Activated CD4-positive, alpha-beta memory T cell treated with anti-CD3 and anti-CD28 coated beads, Interleukin-2, amount 10 ng/mL, durations not matched to agents 7 days and 5 days (primary cell): ENCODE measurements at regions not wholly inside any gene's neighbourhood (a gene's known extent, or its start where the extent isn't known, plus 50 kb on each side); places are given as distances from the start of the nearest gene placed in this dataset.
"Not testable (repeated sequence)": the region's sequence is repeated elsewhere in the genome, so short reads cannot be mapped to it uniquely, and the experiment has no call there.

Experiments
- CTCF ChIA-PET: fragments of 350-600 bp; sonication (Branson Sonifier 250); formaldehyde crosslinking; loops from one replicate; lab custom pipeline; 2021; ENCODE audit warnings: antibody characterized with exemption, inconsistent platforms; lab: Charles Lee
- POLR2A ChIA-PET: fragments of 350-600 bp; sonication (Branson Sonifier 250); formaldehyde crosslinking; loops from one replicate; lab custom pipeline; 2021; ENCODE audit warnings: antibody characterized with exemption; lab: Charles Lee
- DNase-seq: peaks from one replicate; pipeline ENCODE4 v3.0.0-alpha.2; 2020
- H3K27ac Mint-ChIP-seq: one replicate; pipeline ENCODE4 v1.8.0; 2021; ENCODE audit warnings: mild to moderate bottlenecking, mixed read lengths
- H3K27me3 Mint-ChIP-seq: one replicate; pipeline ENCODE4 v1.8.0; 2021; ENCODE audit warnings: mixed read lengths
- H3K36me3 Mint-ChIP-seq: one replicate; pipeline ENCODE4 v1.8.0; 2021; ENCODE audit warnings: low read depth, mixed read lengths
- H3K4me1 Mint-ChIP-seq: one replicate; pipeline ENCODE4 v1.8.0; 2021; ENCODE audit warnings: mixed read lengths
- H3K4me3 Mint-ChIP-seq: one replicate; pipeline ENCODE4 v1.8.0; 2021; ENCODE audit warnings: mild to moderate bottlenecking, mixed read lengths
- H3K9me3 Mint-ChIP-seq: one replicate; pipeline ENCODE4 v1.8.0; 2021; ENCODE audit warnings: mixed read lengths

- POLR2A ChIA-PET, H3K27me3 Mint-ChIP-seq, H3K27ac Mint-ChIP-seq, DNase-seq, H3K4me3 Mint-ChIP-seq, CTCF ChIA-PET, H3K36me3 Mint-ChIP-seq, H3K9me3 Mint-ChIP-seq, H3K4me1 Mint-ChIP-seq: not testable (repeated sequence)
Observed at GRCh38 chr10:118902656-118903055, 126.9 kb upstream of the NANOS1 start.

- Mint-ChIP-seq H3K27me3 (peaks cover 8% of the 10 kb centered on the region), H3K9me3 (no peaks in the 10 kb centered on the region), H3K4me1 (no peaks in the 10 kb centered on the region), H3K4me3 (no peak overlapping the region), H3K27ac (no peak overlapping the region), H3K36me3 (no peaks in the 10 kb centered on the region)
- DNase-seq = no peak
- POLR2A ChIA-PET = no interaction called here
- CTCF ChIA-PET = no interaction called here
Observed at GRCh38 chr10:118903251-118903650, 126.3 kb upstream of the NANOS1 start.

GRCh38 chr10:118903691-118904090 lies 125.8 kb upstream of the NANOS1 start:
- Mint-ChIP-seq H3K4me3 (no peak overlapping the region), H3K36me3 (no peaks in the 10 kb centered on the region), H3K4me1 (no peaks in the 10 kb centered on the region), H3K27me3 (peaks cover 8% of the 10 kb centered on the region), H3K27ac (no peak overlapping the region), H3K9me3 (no peaks in the 10 kb centered on the region)
- POLR2A ChIA-PET = no interaction called here
- no peak for DNase-seq
- CTCF ChIA-PET = no interaction called here

- Mint-ChIP-seq H3K4me3 (no peak overlapping the region), H3K9me3 (no peaks in the 10 kb centered on the region), H3K27ac (no peak overlapping the region), H3K36me3 (no peaks in the 10 kb centered on the region), H3K4me1 (no peaks in the 10 kb centered on the region), H3K27me3 (peaks cover 8% of the 10 kb centered on the region)
- ChIA-PET POLR2A (no interaction called here), CTCF (no interaction called here)
- DNase-seq = no peak
Observed at GRCh38 chr10:118904286-118904685, 125.2 kb upstream of the NANOS1 start.

GRCh38 chr10:118907051-118907450 lies 122.5 kb upstream of the NANOS1 start:
- no peak overlapping the region for H3K27ac Mint-ChIP-seq
- no peak overlapping the region for H3K4me3 Mint-ChIP-seq
- POLR2A ChIA-PET = interaction anchor here (0.6 kb wide), 1 partner anchor 160 kb away, joined by 3 read pairs; no protein-coding TSS in a partner anchor
- H3K36me3 Mint-ChIP-seq = no peaks in the 10 kb centered on the region
- H3K9me3 Mint-ChIP-seq = no peaks in the 10 kb centered on the region
- peaks cover 9% of the 10 kb centered on the region for H3K27me3 Mint-ChIP-seq
- DNase-seq = no peak
- CTCF ChIA-PET = no interaction called here
- H3K4me1 Mint-ChIP-seq = no peaks in the 10 kb centered on the region

- POLR2A ChIA-PET = no interaction called here
- H3K36me3 Mint-ChIP-seq = no peaks in the 10 kb centered on the region
- no peak for DNase-seq
- peaks cover 8% of the 10 kb centered on the region for H3K27me3 Mint-ChIP-seq
- CTCF ChIA-PET = no interaction called here
- no peaks in the 10 kb centered on the region for H3K4me1 Mint-ChIP-seq
- no peaks in the 10 kb centered on the region for H3K9me3 Mint-ChIP-seq
- no peak overlapping the region for H3K27ac Mint-ChIP-seq
- no peak overlapping the region for H3K4me3 Mint-ChIP-seq
Observed at GRCh38 chr10:118908557-118909256, 120.8 kb upstream of the NANOS1 start.

GRCh38 chr10:118910702-118911101 lies 118.8 kb upstream of the NANOS1 start:
- H3K4me1 Mint-ChIP-seq = no peaks in the 10 kb centered on the region
- no peaks in the 10 kb centered on the region for H3K9me3 Mint-ChIP-seq
- CTCF ChIA-PET = no interaction called here
- H3K4me3 Mint-ChIP-seq = no peak overlapping the region
- no peak for DNase-seq
- no peaks in the 10 kb centered on the region for H3K36me3 Mint-ChIP-seq
- H3K27me3 Mint-ChIP-seq = peaks cover 13% of the 10 kb centered on the region
- POLR2A ChIA-PET = no interaction called here
- H3K27ac Mint-ChIP-seq = no peak overlapping the region

GRCh38 chr10:118911363-118911762 lies 118.2 kb upstream of the NANOS1 start:
- Mint-ChIP-seq H3K4me1 (no peaks in the 10 kb centered on the region), H3K27ac (no peak overlapping the region), H3K9me3 (no peaks in the 10 kb centered on the region), H3K4me3 (no peak overlapping the region), H3K36me3 (no peaks in the 10 kb centered on the region), H3K27me3 (peaks cover 11% of the 10 kb centered on the region)
- no peak for DNase-seq
- ChIA-PET POLR2A (no interaction called here), CTCF (no interaction called here)

GRCh38 chr10:118912961-118913600 lies 116.4 kb upstream of the NANOS1 start:
- Mint-ChIP-seq H3K27me3 (peaks cover 10% of the 10 kb centered on the region), H3K27ac (no peak overlapping the region), H3K9me3 (no peaks in the 10 kb centered on the region), H3K4me3 (no peak overlapping the region), H3K36me3 (no peaks in the 10 kb centered on the region), H3K4me1 (no peaks in the 10 kb centered on the region)
- DNase-seq = no peak
- ChIA-PET CTCF (interaction anchor here (0.6 kb wide), 1 partner anchor 776 kb away, joined by 4 read pairs; no protein-coding TSS in a partner anchor), POLR2A (no interaction called here)

GRCh38 chr10:118913825-118914224 lies 115.7 kb upstream of the NANOS1 start:
- CTCF ChIA-PET = no interaction called here
- no peak for DNase-seq
- POLR2A ChIA-PET = no interaction called here
- H3K4me1 Mint-ChIP-seq = no peaks in the 10 kb centered on the region
- H3K9me3 Mint-ChIP-seq = no peaks in the 10 kb centered on the region
- H3K4me3 Mint-ChIP-seq = no peak overlapping the region
- no peak overlapping the region for H3K27ac Mint-ChIP-seq
- peaks cover 9% of the 10 kb centered on the region for H3K27me3 Mint-ChIP-seq
- no peaks in the 10 kb centered on the region for H3K36me3 Mint-ChIP-seq

- Mint-ChIP-seq H3K36me3 (no peaks in the 10 kb centered on the region), H3K9me3 (no peaks in the 10 kb centered on the region), H3K4me1 (no peaks in the 10 kb centered on the region), H3K27ac (no peak overlapping the region), H3K27me3 (peaks cover 9% of the 10 kb centered on the region), H3K4me3 (no peak overlapping the region)
- POLR2A ChIA-PET = no interaction called here
- no peak for DNase-seq
- CTCF ChIA-PET = no interaction called here
Observed at GRCh38 chr10:118914629-118915028, 114.9 kb upstream of the NANOS1 start.

GRCh38 chr10:118915161-118915560 lies 114.4 kb upstream of the NANOS1 start:
- POLR2A ChIA-PET = no interaction called here
- CTCF ChIA-PET = no interaction called here

GRCh38 chr10:118916777-118917176 lies 112.7 kb upstream of the NANOS1 start:
- Mint-ChIP-seq H3K27me3 (peaks cover 16% of the 10 kb centered on the region), H3K9me3 (no peaks in the 10 kb centered on the region)

More at GRCh38 chr10:118915161-118915560, 114.4 kb upstream of the NANOS1 start:
- no peaks in the 10 kb centered on the region for H3K9me3 Mint-ChIP-seq
- peaks cover 9% of the 10 kb centered on the region for H3K27me3 Mint-ChIP-seq
- H3K4me1 Mint-ChIP-seq = no peaks in the 10 kb centered on the region
- no peaks in the 10 kb centered on the region for H3K36me3 Mint-ChIP-seq
- H3K4me3 Mint-ChIP-seq = no peak overlapping the region
- no peak for DNase-seq
- no peak overlapping the region for H3K27ac Mint-ChIP-seq

GRCh38 chr10:118917701-118918100 lies 111.8 kb upstream of the NANOS1 start:
- Mint-ChIP-seq H3K4me3 (no peak overlapping the region), H3K36me3 (no peaks in the 10 kb centered on the region), H3K27ac (no peak overlapping the region), H3K4me1 (no peaks in the 10 kb centered on the region), H3K9me3 (no peaks in the 10 kb centered on the region), H3K27me3 (peaks cover 20% of the 10 kb centered on the region)
- ChIA-PET CTCF (interaction anchor here (0.6 to 0.7 kb wide), 2 partner anchors 140 to 1098 kb away, joined by 3 read pairs; no protein-coding TSS in a partner anchor), POLR2A (no interaction called here)
- DNase-seq = no peak

More at GRCh38 chr10:118916777-118917176, 112.7 kb upstream of the NANOS1 start:
- CTCF ChIA-PET = no interaction called here
- Mint-ChIP-seq H3K27ac (no peak overlapping the region), H3K4me1 (no peaks in the 10 kb centered on the region), H3K4me3 (no peak overlapping the region), H3K36me3 (no peaks in the 10 kb centered on the region)
- no peak for DNase-seq
- POLR2A ChIA-PET = no interaction called here
